HepG2 (cell line): ENCODE measurements at regions not wholly inside any gene's neighbourhood (a gene's known extent, or its start where the extent isn't known, plus 50 kb on each side); places are given as distances from the start of the nearest gene placed in this dataset.
"Not testable (repeated sequence)": the region's sequence is repeated elsewhere in the genome, so short reads cannot be mapped to it uniquely, and the experiment has no call there.

Experiments used
- CTCF ChIP-seq: sonication (generic); formaldehyde crosslinking; IDR thresholded peaks from 2 replicates; pipeline ENCODE4 v1.5.0; 2020; ENCODE audit warnings: mild to moderate bottlenecking, missing genetic modification reagents, moderate library complexity
- GABPA ChIP-seq, 2 experiments: IDR thresholded peaks; 2 replicates each; pipeline ENCODE4 v1.6.1; 2011 to 2016; ENCODE audit warnings: low read depth in 2 of 2, low read length in 1 of 2, missing biosample characterization in 1 of 2, missing genetic modification characterization in 1 of 2
- GABPB1 ChIP-seq: IDR thresholded peaks from 2 replicates; pipeline ENCODE4 v1.6.1; 2016; ENCODE audit warnings: mild to moderate bottlenecking, missing genetic modification reagents, moderate library complexity, missing compliant biosample characterization
- POLR2A ChIP-seq, 2 experiments: IDR thresholded peaks; 2 replicates each; pipeline ENCODE4 v1.6.1; 2011; ENCODE audit warnings: low read depth in 2 of 2, low read length in 2 of 2, mild to moderate bottlenecking in 1 of 2, moderate library complexity in 1 of 2; ENCODE audit not compliant: insufficient read depth in 1 of 2
- TBX2 ChIP-seq: sonication (generic); formaldehyde crosslinking; IDR thresholded peaks from 2 replicates; pipeline ENCODE4 v1.5.0; 2020; ENCODE audit warnings: missing genetic modification reagents, mild to moderate bottlenecking, borderline replicate concordance

DNA sequence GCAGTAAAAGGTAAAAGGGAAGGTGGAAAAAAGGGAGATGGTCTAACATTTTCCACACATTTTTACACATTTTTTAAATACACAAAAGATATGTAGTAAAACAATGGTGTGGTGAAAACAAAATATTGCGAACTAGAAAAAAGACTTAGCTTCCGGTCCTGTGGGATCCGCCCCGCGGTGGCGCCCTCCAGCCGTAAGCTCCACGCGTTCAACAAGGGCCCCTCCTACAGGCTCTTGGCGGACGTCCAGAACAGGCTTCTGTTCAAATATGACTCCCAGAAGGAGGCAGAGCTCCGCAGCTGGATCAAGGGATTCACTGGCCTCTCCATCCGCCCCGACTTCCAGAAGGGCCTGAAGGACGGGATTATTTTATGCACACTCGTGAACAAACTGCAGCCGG, 134.1 kb upstream of the TEKT4 start:
- not testable (repeated sequence) for TF ChIP-seq TBX2 (CRISPR knock-in tag); GABPA (IDR thresholded peaks at IDR 0.05; ENCODE audit: low read depth, low read length); POLR2A (IDR thresholded peaks at IDR 0.05; ENCODE audit: insufficient read depth in 1 of 2, low read depth in 2 of 2, low read length in 2 of 2)
- TF ChIP-seq GABPA (CRISPR knock-in tag; IDR thresholded peaks at IDR 0.05; ENCODE audit: low read depth) (peak; percentile 39; the same call in 1 of the 2 replicates), GABPB1 (CRISPR knock-in tag) (peak; percentile 45), CTCF (peak; percentile 23; the same call in 1 of the 2 replicates)
